ENCODE measurements at regions not wholly inside any gene's neighbourhood (a gene's known extent, or its start where the extent isn't known, plus 50 kb on each side); places are given as distances from the start of the nearest gene placed in this dataset.
A peak's percentile ranks its signal among the peaks of the same experiment; 100 is the strongest.

DNA sequence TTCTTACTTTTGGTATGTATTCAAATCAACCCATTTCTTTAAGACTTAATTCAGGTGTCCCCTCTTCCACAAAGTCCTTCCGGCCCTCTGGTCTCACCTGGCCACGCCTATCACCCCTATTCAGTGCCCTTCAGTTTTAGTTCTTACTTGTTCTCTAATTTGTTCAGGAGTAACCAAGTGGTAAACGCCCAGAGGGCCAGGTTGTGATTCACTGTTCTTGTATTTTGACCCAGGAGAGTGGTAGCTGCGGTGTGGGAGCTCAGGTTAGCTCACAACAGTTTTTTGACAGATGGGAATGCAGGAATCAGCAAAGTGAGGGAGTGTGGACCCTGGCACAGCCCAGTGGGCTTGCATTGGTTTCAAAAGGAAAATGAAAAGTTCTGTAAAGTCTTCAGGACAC lies 81.7 kb upstream of the RIPOR2 start:
- Histone ChIP-seq H2BK12ac (ENCODE audit: insufficient read length, low read depth, low read length) (no peak overlapping the region), H3K23ac (ENCODE audit: insufficient read length, low read depth, low read length) (no peak overlapping the region), H3K79me1 (ENCODE audit: insufficient read depth, low read depth, low read length, poor library complexity, severe bottlenecking) (no peaks in the 10 kb centered on the region), H3K27me3 (ENCODE audit: insufficient read depth, low read length) (no peaks in the 10 kb centered on the region), H3K9me3 (ENCODE audit: control insufficient read depth, low read depth, low read length) (no peaks in the 10 kb centered on the region), H2BK15ac (ENCODE audit: low read depth, low read length) (no peak overlapping the region), H3K56ac (ENCODE audit: insufficient read length, low read depth, low read length) (no peak overlapping the region), H4K20me1 (ENCODE audit: control insufficient read depth, insufficient read depth, insufficient read length) (no peaks in the 10 kb centered on the region), H2AK5ac (ENCODE audit: insufficient read length, low read length) (no peak overlapping the region), H3K14ac (ENCODE audit: insufficient read depth, low read length) (no peak overlapping the region), H4K5ac (ENCODE audit: insufficient read length, low read depth, low read length) (no peak overlapping the region), H2BK20ac (ENCODE audit: low read depth, low read length, poor library complexity, severe bottlenecking) (no peak overlapping the region), H3K18ac (ENCODE audit: insufficient read length, low read depth, low read length) (no peak overlapping the region), H2AFZ (ENCODE audit: low read length) (no peak overlapping the region), H4K91ac (ENCODE audit: insufficient read length, low read depth, low read length) (no peak overlapping the region), H4K8ac (replicated peaks; ENCODE audit: insufficient read length, low read depth, low read length) (no peak overlapping the region), H3K4me2 (ENCODE audit: insufficient read depth, insufficient read length, low read length) (no peak overlapping the region), H3K27ac (ENCODE audit: insufficient read length, low read depth, low read length) (peak overlapping the region; percentile 33), H3K4ac (ENCODE audit: low read depth, low read length) (no peak overlapping the region), H2BK5ac (ENCODE audit: insufficient read length, low read length) (no peak overlapping the region), H2BK120ac (ENCODE audit: low read depth, low read length, poor library complexity, severe bottlenecking) (no peak overlapping the region), H3K79me2 (ENCODE audit: insufficient read depth, low read length) (no peaks in the 10 kb centered on the region), H3K9ac (ENCODE audit: extremely low read depth, insufficient read length, low read length) (no peak overlapping the region), H3T11ph (ENCODE audit: low read length) (no peak overlapping the region), H3K23me2 (ENCODE audit: insufficient read length, low read depth, low read length, poor library complexity, severe bottlenecking) (no peaks in the 10 kb centered on the region), H3K4me1 (ENCODE audit: insufficient read depth, low read length) (no peaks in the 10 kb centered on the region; the same call in 1 of the 2 replicates)
- Mint-ChIP-seq H3K27me3 (ENCODE audit: low read depth) (no peaks in the 10 kb centered on the region), H3K9me3 (no peaks in the 10 kb centered on the region; a peak in 1 of 5 replicates), H3K4me3 (no peak overlapping the region), H3K4me1 (peaks cover 18 to 26% of the 10 kb centered on the region in 2 experiments), H3K27ac (peak overlapping the region; percentile 26 to 71 (median 37); a peak in 6 of 7 replicates), H3K36me3 (ENCODE audit: insufficient read depth in 1 of 3, low read depth in 3 of 3) (no peaks in the 10 kb centered on the region)
- no CpG with 5 or more reads among the region's 4 CpGs for WGBS (ENCODE audit: extremely low coverage, insufficient read length, low lambda C conversion rate)
- TF ChIP-seq, protein P1, sequence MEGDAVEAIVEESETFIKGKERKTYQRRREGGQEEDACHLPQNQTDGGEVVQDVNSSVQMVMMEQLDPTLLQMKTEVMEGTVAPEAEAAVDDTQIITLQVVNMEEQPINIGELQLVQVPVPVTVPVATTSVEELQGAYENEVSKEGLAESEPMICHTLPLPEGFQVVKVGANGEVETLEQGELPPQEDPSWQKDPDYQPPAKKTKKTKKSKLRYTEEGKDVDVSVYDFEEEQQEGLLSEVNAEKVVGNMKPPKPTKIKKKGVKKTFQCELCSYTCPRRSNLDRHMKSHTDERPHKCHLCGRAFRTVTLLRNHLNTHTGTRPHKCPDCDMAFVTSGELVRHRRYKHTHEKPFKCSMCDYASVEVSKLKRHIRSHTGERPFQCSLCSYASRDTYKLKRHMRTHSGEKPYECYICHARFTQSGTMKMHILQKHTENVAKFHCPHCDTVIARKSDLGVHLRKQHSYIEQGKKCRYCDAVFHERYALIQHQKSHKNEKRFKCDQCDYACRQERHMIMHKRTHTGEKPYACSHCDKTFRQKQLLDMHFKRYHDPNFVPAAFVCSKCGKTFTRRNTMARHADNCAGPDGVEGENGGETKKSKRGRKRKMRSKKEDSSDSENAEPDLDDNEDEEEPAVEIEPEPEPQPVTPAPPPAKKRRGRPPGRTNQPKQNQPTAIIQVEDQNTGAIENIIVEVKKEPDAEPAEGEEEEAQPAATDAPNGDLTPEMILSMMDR (conservative IDR thresholded peaks at IDR 0.05): no peak
- DNase-seq: no peak

All from H9 (cell line).